Activated naive CD8-positive, alpha-beta T cell treated with anti-CD3 and anti-CD28 coated beads for 36 hours (primary cell): ENCODE measurements at regions not wholly inside any gene's neighbourhood (a gene's known extent, or its start where the extent isn't known, plus 50 kb on each side); places are given as distances from the start of the nearest gene placed in this dataset.

Experiments
- DNase-seq: peaks from one replicate; pipeline ENCODE4 v3.0.0; 2021
- H3K27ac Mint-ChIP-seq: one replicate; pipeline ENCODE4 v1.8.0; 2022; ENCODE audit warnings: mild to moderate bottlenecking, moderate library complexity, mixed read lengths
- H3K27me3 Mint-ChIP-seq: one replicate; pipeline ENCODE4 v1.8.0; 2022; ENCODE audit warnings: mild to moderate bottlenecking, mixed read lengths
- H3K36me3 Mint-ChIP-seq: one replicate; pipeline ENCODE4 v1.8.0; 2021; ENCODE audit warnings: mild to moderate bottlenecking, mixed read lengths
- H3K4me1 Mint-ChIP-seq: one replicate; pipeline ENCODE4 v1.8.0; 2021; ENCODE audit warnings: mixed read lengths
- H3K4me3 Mint-ChIP-seq: one replicate; pipeline ENCODE4 v1.8.0; 2022; ENCODE audit warnings: mild to moderate bottlenecking, moderate library complexity, mixed read lengths
- H3K9me3 Mint-ChIP-seq: one replicate; pipeline ENCODE4 v1.8.0; 2022; ENCODE audit warnings: mixed read lengths

GRCh38 chr5:54676481-54677340 is 159.2 kb downstream of the SNX18 start:
- DNase-seq, result no peak
- Mint-ChIP-seq H3K27me3 (no peaks in the 10 kb centered on the region), H3K27ac (no peak overlapping the region), H3K4me3 (no peak overlapping the region), H3K9me3 (peaks cover 3% of the 10 kb centered on the region), H3K4me1 (peaks cover 27% of the 10 kb centered on the region), H3K36me3 (peaks cover 3% of the 10 kb centered on the region)

- Mint-ChIP-seq H3K36me3 (peaks cover 3% of the 10 kb centered on the region), H3K9me3 (peaks cover 3% of the 10 kb centered on the region), H3K4me3 (no peak overlapping the region), H3K4me1 (peaks cover 42% of the 10 kb centered on the region), H3K27me3 (no peaks in the 10 kb centered on the region), H3K27ac (no peak overlapping the region)
- peak; percentile 29 for DNase-seq
These were observed 156.1 kb downstream of the SNX18 start for GRCh38 chr5:54673523-54674225.

GRCh38 chr5:54672871-54673270 is 155.3 kb downstream of the SNX18 start:
- no peak overlapping the region for H3K4me3 Mint-ChIP-seq
- no peak for DNase-seq
- no peaks in the 10 kb centered on the region for H3K27me3 Mint-ChIP-seq
- H3K9me3 Mint-ChIP-seq, result peaks cover 10% of the 10 kb centered on the region
- no peak overlapping the region for H3K27ac Mint-ChIP-seq
- peaks cover 42% of the 10 kb centered on the region for H3K4me1 Mint-ChIP-seq
- peaks cover 3% of the 10 kb centered on the region for H3K36me3 Mint-ChIP-seq

GRCh38 chr5:54671681-54672080 is 154.1 kb downstream of the SNX18 start:
- H3K4me1 Mint-ChIP-seq, result peaks cover 42% of the 10 kb centered on the region
- no peaks in the 10 kb centered on the region for H3K27me3 Mint-ChIP-seq
- H3K4me3 Mint-ChIP-seq, result no peak overlapping the region
- H3K27ac Mint-ChIP-seq, result no peak overlapping the region
- H3K9me3 Mint-ChIP-seq, result peaks cover 10% of the 10 kb centered on the region
- H3K36me3 Mint-ChIP-seq, result peaks cover 3% of the 10 kb centered on the region
- no peak for DNase-seq

GRCh38 chr5:54671111-54671531 is 153.6 kb downstream of the SNX18 start:
- no peak for DNase-seq
- H3K4me1 Mint-ChIP-seq, result peaks cover 42% of the 10 kb centered on the region
- peaks cover 10% of the 10 kb centered on the region for H3K9me3 Mint-ChIP-seq
- H3K27me3 Mint-ChIP-seq, result no peaks in the 10 kb centered on the region
- no peak overlapping the region for H3K4me3 Mint-ChIP-seq
- peaks cover 3% of the 10 kb centered on the region for H3K36me3 Mint-ChIP-seq
- H3K27ac Mint-ChIP-seq, result no peak overlapping the region

- Mint-ChIP-seq H3K36me3 (peaks cover 3% of the 10 kb centered on the region), H3K27me3 (no peaks in the 10 kb centered on the region), H3K4me3 (no peak overlapping the region), H3K4me1 (peaks cover 37% of the 10 kb centered on the region), H3K27ac (no peak overlapping the region), H3K9me3 (peaks cover 10% of the 10 kb centered on the region)
- DNase-seq, result no peak
These were observed 152.7 kb downstream of the SNX18 start for GRCh38 chr5:54670281-54670680.

GRCh38 chr5:54669845-54670244 is 152.3 kb downstream of the SNX18 start:
- no peak overlapping the region for H3K27ac Mint-ChIP-seq
- peaks cover 10% of the 10 kb centered on the region for H3K9me3 Mint-ChIP-seq
- H3K36me3 Mint-ChIP-seq, result peaks cover 3% of the 10 kb centered on the region
- no peak overlapping the region for H3K4me3 Mint-ChIP-seq
- no peak for DNase-seq
- no peaks in the 10 kb centered on the region for H3K27me3 Mint-ChIP-seq
- H3K4me1 Mint-ChIP-seq, result peaks cover 36% of the 10 kb centered on the region

- Mint-ChIP-seq H3K27ac (no peak overlapping the region), H3K9me3 (peaks cover 10% of the 10 kb centered on the region), H3K4me1 (peaks cover 34% of the 10 kb centered on the region), H3K27me3 (no peaks in the 10 kb centered on the region), H3K4me3 (no peak overlapping the region), H3K36me3 (peaks cover 3% of the 10 kb centered on the region)
- DNase-seq, result no peak
These were observed 151.7 kb downstream of the SNX18 start for GRCh38 chr5:54669285-54669684.

- Mint-ChIP-seq H3K27ac (no peak overlapping the region), H3K4me1 (peaks cover 22% of the 10 kb centered on the region), H3K27me3 (no peaks in the 10 kb centered on the region), H3K36me3 (peaks cover 3% of the 10 kb centered on the region), H3K4me3 (no peak overlapping the region), H3K9me3 (peaks cover 10% of the 10 kb centered on the region)
- no peak for DNase-seq
These were observed 150.5 kb downstream of the SNX18 start for GRCh38 chr5:54668096-54668495.

GRCh38 chr5:54667136-54667535 is 149.6 kb downstream of the SNX18 start:
- Mint-ChIP-seq H3K27me3 (no peaks in the 10 kb centered on the region), H3K4me1 (peaks cover 15% of the 10 kb centered on the region), H3K4me3 (no peak overlapping the region), H3K9me3 (peaks cover 8% of the 10 kb centered on the region), H3K27ac (no peak overlapping the region), H3K36me3 (peaks cover 1% of the 10 kb centered on the region)
- no peak for DNase-seq

GRCh38 chr5:54663866-54664265 is 146.3 kb downstream of the SNX18 start:
- Mint-ChIP-seq H3K27ac (no peak overlapping the region), H3K27me3 (no peaks in the 10 kb centered on the region), H3K4me3 (no peak overlapping the region), H3K36me3 (no peaks in the 10 kb centered on the region), H3K9me3 (peaks cover 7% of the 10 kb centered on the region), H3K4me1 (no peaks in the 10 kb centered on the region)
- DNase-seq, result no peak

- H3K9me3 Mint-ChIP-seq, result no peaks in the 10 kb centered on the region
- H3K4me3 Mint-ChIP-seq, result no peak overlapping the region
- no peaks in the 10 kb centered on the region for H3K27me3 Mint-ChIP-seq
- H3K4me1 Mint-ChIP-seq, result peaks cover under 1% of the 10 kb centered on the region
- H3K36me3 Mint-ChIP-seq, result no peaks in the 10 kb centered on the region
- H3K27ac Mint-ChIP-seq, result no peak overlapping the region
- DNase-seq, result no peak
These were observed 143.6 kb downstream of the SNX18 start for GRCh38 chr5:54661111-54661510.

GRCh38 chr5:54659700-54660131 is 142.2 kb downstream of the SNX18 start:
- Mint-ChIP-seq H3K27me3 (no peaks in the 10 kb centered on the region), H3K27ac (no peak overlapping the region)

GRCh38 chr5:54658010-54658409 is 140.5 kb downstream of the SNX18 start:
- Mint-ChIP-seq H3K27me3 (no peaks in the 10 kb centered on the region), H3K4me3 (no peak overlapping the region), H3K4me1 (peaks cover 7% of the 10 kb centered on the region), H3K9me3 (no peaks in the 10 kb centered on the region), H3K36me3 (no peaks in the 10 kb centered on the region), H3K27ac (no peak overlapping the region)
- DNase-seq, result no peak

More at GRCh38 chr5:54659700-54660131, 142.2 kb downstream of the SNX18 start:
- Mint-ChIP-seq H3K4me3 (no peak overlapping the region), H3K36me3 (no peaks in the 10 kb centered on the region), H3K4me1 (peaks cover 3% of the 10 kb centered on the region), H3K9me3 (no peaks in the 10 kb centered on the region)
- DNase-seq, result no peak

- H3K27ac Mint-ChIP-seq, result no peak overlapping the region
- DNase-seq, result no peak
- no peaks in the 10 kb centered on the region for H3K9me3 Mint-ChIP-seq
- H3K36me3 Mint-ChIP-seq, result no peaks in the 10 kb centered on the region
- H3K27me3 Mint-ChIP-seq, result no peaks in the 10 kb centered on the region
- peaks cover 7% of the 10 kb centered on the region for H3K4me1 Mint-ChIP-seq
- no peak overlapping the region for H3K4me3 Mint-ChIP-seq
These were observed 138.7 kb downstream of the SNX18 start for GRCh38 chr5:54656261-54656728.
